ENCODE measurements at regions not wholly inside any gene's neighbourhood (a gene's known extent, or its start where the extent isn't known, plus 50 kb on each side); places are given as distances from the start of the nearest gene placed in this dataset.

GRCh38 chr10:108684431-108684830, 1238.9 kb downstream of the XPNPEP1 start:
- no peak overlapping the region for H3K9ac ChIP-seq (ENCODE audit: low read length)
- no peaks in the 10 kb centered on the region for H3K27me3 ChIP-seq (ENCODE audit: insufficient read depth, low read depth, low read length)
- H3K27ac ChIP-seq (ENCODE audit: low read length) = no peak overlapping the region
- H3K9me3 ChIP-seq (ENCODE audit: low read length) = no peaks in the 10 kb centered on the region
- H3K79me2 ChIP-seq (replicated peaks; ENCODE audit: insufficient read depth, low read length) = no peaks in the 10 kb centered on the region
- no peaks in the 10 kb centered on the region for H3K9me2 ChIP-seq (ENCODE audit: insufficient read depth, low read length)
- peaks cover 5% of the 10 kb centered on the region for H3F3A ChIP-seq (ENCODE audit: insufficient read depth, low read length, poor library complexity, severe bottlenecking)
- H3K36me3 ChIP-seq (ENCODE audit: insufficient read depth, low read length) = no peaks in the 10 kb centered on the region
- TF ChIP-seq EZH2 (IDR thresholded peaks at IDR 0.05; ENCODE audit: borderline replicate concordance, insufficient read depth, low read length, poor library complexity, severe bottlenecking) (no peak), REST (IDR thresholded peaks at IDR 0.05; ENCODE audit: borderline replicate concordance) (no peak), EP300 (conservative IDR thresholded peaks at IDR 0.05; ENCODE audit: poor library complexity, severe bottlenecking) (no peak)
- H4K20me1 ChIP-seq (ENCODE audit: insufficient read depth) = no peaks in the 10 kb centered on the region
- no peak overlapping the region for H3K4me3 ChIP-seq (ENCODE audit: low read length)
- no peak overlapping the region for H3K4me2 ChIP-seq (ENCODE audit: low read length)
- no peak overlapping the region for H2AFZ ChIP-seq (ENCODE audit: low read depth, low read length)

GRCh38 chr10:108673741-108674140, 1249.6 kb downstream of the XPNPEP1 start:
- Histone ChIP-seq H3K4me2 (ENCODE audit: low read length) (no peak overlapping the region), H3K9ac (ENCODE audit: low read length) (no peak overlapping the region), H3K27ac (ENCODE audit: low read length) (no peak overlapping the region), H3K9me3 (ENCODE audit: low read length) (no peaks in the 10 kb centered on the region), H3K9me2 (ENCODE audit: insufficient read depth, low read length) (no peaks in the 10 kb centered on the region), H3K36me3 (ENCODE audit: insufficient read depth, low read length) (no peaks in the 10 kb centered on the region), H3F3A (ENCODE audit: insufficient read depth, low read length, poor library complexity, severe bottlenecking) (no peaks in the 10 kb centered on the region), H3K79me2 (replicated peaks; ENCODE audit: insufficient read depth, low read length) (no peaks in the 10 kb centered on the region), H4K20me1 (ENCODE audit: insufficient read depth) (no peaks in the 10 kb centered on the region), H3K27me3 (ENCODE audit: insufficient read depth, low read depth, low read length) (no peaks in the 10 kb centered on the region), H3K4me3 (ENCODE audit: low read length) (no peak overlapping the region), H2AFZ (ENCODE audit: low read depth, low read length) (no peak overlapping the region)
- TF ChIP-seq SMC3 (conservative IDR thresholded peaks at IDR 0.05; ENCODE audit: poor library complexity) (no peak), EZH2 (IDR thresholded peaks at IDR 0.05; ENCODE audit: borderline replicate concordance, insufficient read depth, low read length, poor library complexity, severe bottlenecking) (no peak), CTCF (IDR thresholded peaks at IDR 0.05; ENCODE audit: poor library complexity, severe bottlenecking) (no peak), RAD21 (conservative IDR thresholded peaks at IDR 0.05) (no peak), MXI1 (conservative IDR thresholded peaks at IDR 0.05; ENCODE audit: poor library complexity, severe bottlenecking) (no peak), POLR2AphosphoS5 (IDR thresholded peaks at IDR 0.05) (no peak), TAF1 (IDR thresholded peaks at IDR 0.05; ENCODE audit: low read depth) (no peak), EP300 (conservative IDR thresholded peaks at IDR 0.05; ENCODE audit: poor library complexity, severe bottlenecking) (no peak), REST (IDR thresholded peaks at IDR 0.05; ENCODE audit: borderline replicate concordance) (no peak)
